ENCODE measurements at regions not wholly inside any gene's neighbourhood (a gene's known extent, or its start where the extent isn't known, plus 50 kb on each side); places are given as distances from the start of the nearest gene placed in this dataset.
A peak's percentile ranks its signal among the peaks of the same experiment; 100 is the strongest.

DNA sequence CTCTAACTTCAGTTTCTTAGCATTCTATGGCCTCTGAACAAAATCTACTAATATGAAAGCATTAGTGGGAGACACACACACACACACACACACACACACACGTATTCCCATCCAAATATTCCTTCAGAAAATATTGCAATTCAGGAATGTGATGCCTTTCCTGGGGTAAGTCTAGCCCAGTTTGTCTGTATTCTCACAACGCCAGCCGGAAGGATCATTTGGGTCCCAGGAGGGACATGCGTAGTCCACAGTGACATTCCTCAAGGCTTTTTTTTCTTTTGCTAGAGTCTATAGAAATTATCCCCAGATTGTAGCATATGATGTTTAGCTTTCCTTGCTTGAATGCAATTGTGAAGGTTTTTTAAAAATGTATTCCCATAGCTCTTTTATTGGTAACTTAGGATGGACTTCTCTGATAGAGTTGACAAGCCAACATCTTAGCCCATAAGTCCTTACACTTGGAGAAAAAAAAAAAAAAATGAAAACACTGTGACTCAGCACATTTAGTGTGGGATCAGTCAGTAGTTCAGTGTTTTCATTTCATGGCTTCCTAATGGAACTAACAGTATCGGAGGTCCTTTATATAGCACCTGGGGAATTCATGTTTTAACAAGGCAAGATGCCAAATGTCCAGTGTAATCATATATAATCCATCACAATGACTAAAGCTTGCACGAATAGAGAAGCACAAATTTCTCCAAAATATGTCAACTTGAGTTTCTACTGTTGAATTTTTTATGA lies 316.5 kb downstream of the DIRAS2 start:
- POLR2A ChIA-PET, result no interaction called here
- H2AFZ ChIP-seq (ENCODE audit: low read depth), result no peak overlapping the region
- CTCF ChIA-PET, result interaction anchor here (1.8 kb wide), 1 partner anchor 18 kb away, joined by 4 read pairs; no protein-coding TSS in a partner anchor
- H3K4me1 ChIP-seq (ENCODE audit: control insufficient read depth in 1 of 2, insufficient read depth in 2 of 2, low read depth in 1 of 2, low read length in 1 of 2), result peaks cover 0 to 6% of the 10 kb centered on the region in 2 experiments; a peak in 1 of 4 replicates
- H3K9me2 ChIP-seq, result no peaks in the 10 kb centered on the region
- no peak overlapping the region for H3K9ac ChIP-seq
- 64% methylated on average over 6 of the region's 6 CpGs for WGBS (ENCODE audit: low lambda C conversion rate)
- H3K79me2 ChIP-seq (ENCODE audit: insufficient read depth), result no peaks in the 10 kb centered on the region
- H4K20me1 ChIP-seq (ENCODE audit: insufficient read depth), result no peaks in the 10 kb centered on the region
- no peak for TF ChIP-seq TAF1 (IDR thresholded peaks at IDR 0.05; ENCODE audit: borderline replicate concordance, low read depth, low read length)
- TF ChIP-seq NFIC (IDR thresholded peaks at IDR 0.05; ENCODE audit: borderline replicate concordance), result no peak
- TF ChIP-seq, protein P1, sequence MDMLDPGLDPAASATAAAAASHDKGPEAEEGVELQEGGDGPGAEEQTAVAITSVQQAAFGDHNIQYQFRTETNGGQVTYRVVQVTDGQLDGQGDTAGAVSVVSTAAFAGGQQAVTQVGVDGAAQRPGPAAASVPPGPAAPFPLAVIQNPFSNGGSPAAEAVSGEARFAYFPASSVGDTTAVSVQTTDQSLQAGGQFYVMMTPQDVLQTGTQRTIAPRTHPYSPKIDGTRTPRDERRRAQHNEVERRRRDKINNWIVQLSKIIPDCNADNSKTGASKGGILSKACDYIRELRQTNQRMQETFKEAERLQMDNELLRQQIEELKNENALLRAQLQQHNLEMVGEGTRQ (IDR thresholded peaks at IDR 0.05; ENCODE audit: borderline replicate concordance, low read depth, low read length), result no peak
- no peak overlapping the region for H3K4me2 ChIP-seq
- DNase-seq, result no peak
- H3K27ac ChIP-seq (ENCODE audit: low read depth in 2 of 2, low read length in 1 of 2), result no peak overlapping the region
- no peaks in the 10 kb centered on the region for H3F3A ChIP-seq (replicated peaks; ENCODE audit: insufficient read depth)
- no peak overlapping the region for H3K4me3 ChIP-seq (ENCODE audit: low read depth in 2 of 2, low read length in 1 of 2)
- H3K9me3 ChIP-seq, result no peaks in the 10 kb centered on the region
- no peaks in the 10 kb centered on the region for H3K27me3 ChIP-seq (ENCODE audit: insufficient read depth)
- no peaks in the 10 kb centered on the region for H3K36me3 ChIP-seq (replicated peaks in 1 of 2; ENCODE audit: control insufficient read depth in 1 of 2, insufficient read depth in 2 of 2, low read length in 1 of 2)

DNA sequence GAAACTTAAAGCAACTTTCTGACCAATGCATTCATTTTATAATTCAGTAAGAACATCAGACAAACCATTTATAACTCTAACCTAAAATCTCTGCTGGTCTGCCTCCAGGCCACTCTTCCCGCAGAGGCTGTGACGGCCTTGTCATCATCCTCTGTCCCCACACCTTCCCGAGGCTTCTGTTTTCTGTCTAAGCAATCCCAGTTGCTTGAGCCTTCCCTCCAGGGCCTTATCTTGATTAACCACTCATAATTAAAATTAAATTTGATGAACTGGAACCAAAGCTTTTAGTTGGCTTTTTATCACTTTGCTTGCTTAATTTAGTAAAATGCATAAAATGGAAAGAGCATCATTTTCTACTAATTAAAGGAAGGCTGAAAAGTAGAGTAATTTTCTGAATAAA lies 312.4 kb downstream of the DIRAS2 start:
- no peaks in the 10 kb centered on the region for H3K27me3 ChIP-seq (ENCODE audit: insufficient read depth)
- no peaks in the 10 kb centered on the region for H3K9me2 ChIP-seq
- TF ChIP-seq TCF12 (IDR thresholded peaks at IDR 0.05), result no peak; the same call in 1 of the 2 replicates
- peak; percentile 83 for TF ChIP-seq GATA2 (CRISPR knock-in tag; IDR thresholded peaks at IDR 0.05)
- peak; percentile 51; the same call in 1 of the 2 replicates for TF ChIP-seq RCOR1 (IDR thresholded peaks at IDR 0.05; ENCODE audit: low read length)
- peak in 1 of 2 experiments; percentile 78; a peak in 2 of 4 replicates for TF ChIP-seq EP300 (IDR thresholded peaks at IDR 0.05; ENCODE audit: borderline replicate concordance in 1 of 2, low read depth in 1 of 2, low read length in 1 of 2)
- ChIA-PET POLR2A (no interaction called here), CTCF (no interaction called here)
- no peak overlapping the region; a peak in 1 of 4 replicates for H3K27ac ChIP-seq (ENCODE audit: low read depth in 2 of 2, low read length in 1 of 2)
- no peaks in the 10 kb centered on the region for H3K9me3 ChIP-seq
- no peaks in the 10 kb centered on the region for H4K20me1 ChIP-seq (ENCODE audit: insufficient read depth)
- peaks cover 0 to 6% of the 10 kb centered on the region in 2 experiments; a peak in 1 of 4 replicates for H3K4me1 ChIP-seq (ENCODE audit: control insufficient read depth in 1 of 2, insufficient read depth in 2 of 2, low read depth in 1 of 2, low read length in 1 of 2)
- H3F3A ChIP-seq (replicated peaks; ENCODE audit: insufficient read depth), result no peaks in the 10 kb centered on the region
- DNase-seq, result peak; percentile 36
- H2AFZ ChIP-seq (ENCODE audit: low read depth), result no peak overlapping the region
- 31% methylated on average over 3 of the region's 3 CpGs for WGBS (ENCODE audit: low lambda C conversion rate)
- H3K36me3 ChIP-seq (replicated peaks in 1 of 2; ENCODE audit: control insufficient read depth in 1 of 2, insufficient read depth in 2 of 2, low read length in 1 of 2), result no peaks in the 10 kb centered on the region
- H3K4me3 ChIP-seq (ENCODE audit: low read depth in 2 of 2, low read length in 1 of 2), result no peak overlapping the region
- no peaks in the 10 kb centered on the region for H3K79me2 ChIP-seq (ENCODE audit: insufficient read depth)
- H3K9ac ChIP-seq, result no peak overlapping the region
- H3K4me2 ChIP-seq, result no peak overlapping the region

DNA sequence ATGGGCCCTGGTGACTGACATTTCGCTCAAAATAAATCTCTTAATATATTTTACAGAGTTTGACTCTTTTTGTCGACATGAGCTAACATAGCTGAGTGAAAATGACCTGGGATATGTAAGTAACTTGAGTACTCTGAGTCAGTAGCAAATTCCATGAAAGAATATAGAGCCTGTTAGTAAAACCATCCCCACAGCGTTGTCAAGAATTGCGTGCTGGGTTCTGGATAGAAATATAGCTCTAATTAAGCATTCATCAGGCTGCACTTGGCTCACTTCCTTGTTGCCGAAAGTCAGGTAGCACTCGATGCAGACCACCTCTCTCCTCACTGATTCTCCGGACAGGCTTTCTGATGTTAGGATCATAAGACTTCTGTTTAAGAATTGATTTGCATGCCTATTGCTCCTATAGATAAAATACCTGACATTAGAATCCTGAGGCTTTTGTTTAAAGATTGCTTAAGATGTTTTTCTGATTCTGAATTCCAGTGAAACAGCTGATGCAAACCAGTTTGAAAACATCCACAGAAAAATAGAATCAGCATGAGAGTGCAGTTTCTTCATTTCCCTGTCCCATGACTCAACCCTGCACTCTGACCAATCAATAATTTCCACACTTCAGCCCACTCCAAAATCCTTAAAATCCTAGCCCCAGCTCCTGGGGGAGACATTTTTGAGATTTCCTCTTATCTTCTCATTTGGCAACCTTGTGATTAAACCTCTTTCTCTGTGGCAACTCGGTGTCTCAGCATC lies 310.6 kb downstream of the DIRAS2 start:
- no peak overlapping the region for H2AFZ ChIP-seq (ENCODE audit: low read depth)
- H3K27ac ChIP-seq (ENCODE audit: low read depth in 2 of 2, low read length in 1 of 2), result no peak overlapping the region
- no peaks in the 10 kb centered on the region for H3F3A ChIP-seq (replicated peaks; ENCODE audit: insufficient read depth)
- H3K4me3 ChIP-seq (ENCODE audit: low read depth in 2 of 2, low read length in 1 of 2), result no peak overlapping the region
- DNase-seq, result no peak
- no peaks in the 10 kb centered on the region; the same call in 1 of the 2 replicates for H3K9me2 ChIP-seq
- H3K79me2 ChIP-seq (ENCODE audit: insufficient read depth), result no peaks in the 10 kb centered on the region
- no peaks in the 10 kb centered on the region for H3K36me3 ChIP-seq (replicated peaks in 1 of 2; ENCODE audit: control insufficient read depth in 1 of 2, insufficient read depth in 2 of 2, low read length in 1 of 2)
- H3K27me3 ChIP-seq (ENCODE audit: insufficient read depth), result no peaks in the 10 kb centered on the region
- H3K4me1 ChIP-seq (ENCODE audit: control insufficient read depth in 1 of 2, insufficient read depth in 2 of 2, low read depth in 1 of 2, low read length in 1 of 2), result peaks cover 0 to 6% of the 10 kb centered on the region in 2 experiments; a peak in 1 of 4 replicates
- H3K4me2 ChIP-seq, result no peak overlapping the region
- no peak overlapping the region for H3K9ac ChIP-seq
- no peaks in the 10 kb centered on the region for H4K20me1 ChIP-seq (ENCODE audit: insufficient read depth)
- H3K9me3 ChIP-seq, result no peaks in the 10 kb centered on the region
- ChIA-PET CTCF (interaction anchor here (0.9 to 1.3 kb wide), 3 partner anchors 8 to 311 kb away, joined by 3 to 4 read pairs (median 3); partner anchors contain the start of gene DIRAS2), POLR2A (no interaction called here)
- 53% methylated on average over 8 of the region's 8 CpGs for WGBS (ENCODE audit: low lambda C conversion rate)
- TF ChIP-seq, protein P2, sequence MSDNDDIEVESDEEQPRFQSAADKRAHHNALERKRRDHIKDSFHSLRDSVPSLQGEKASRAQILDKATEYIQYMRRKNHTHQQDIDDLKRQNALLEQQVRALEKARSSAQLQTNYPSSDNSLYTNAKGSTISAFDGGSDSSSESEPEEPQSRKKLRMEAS (IDR thresholded peaks at IDR 0.05; ENCODE audit: low read depth), result no peak
- TF ChIP-seq, protein P3, sequence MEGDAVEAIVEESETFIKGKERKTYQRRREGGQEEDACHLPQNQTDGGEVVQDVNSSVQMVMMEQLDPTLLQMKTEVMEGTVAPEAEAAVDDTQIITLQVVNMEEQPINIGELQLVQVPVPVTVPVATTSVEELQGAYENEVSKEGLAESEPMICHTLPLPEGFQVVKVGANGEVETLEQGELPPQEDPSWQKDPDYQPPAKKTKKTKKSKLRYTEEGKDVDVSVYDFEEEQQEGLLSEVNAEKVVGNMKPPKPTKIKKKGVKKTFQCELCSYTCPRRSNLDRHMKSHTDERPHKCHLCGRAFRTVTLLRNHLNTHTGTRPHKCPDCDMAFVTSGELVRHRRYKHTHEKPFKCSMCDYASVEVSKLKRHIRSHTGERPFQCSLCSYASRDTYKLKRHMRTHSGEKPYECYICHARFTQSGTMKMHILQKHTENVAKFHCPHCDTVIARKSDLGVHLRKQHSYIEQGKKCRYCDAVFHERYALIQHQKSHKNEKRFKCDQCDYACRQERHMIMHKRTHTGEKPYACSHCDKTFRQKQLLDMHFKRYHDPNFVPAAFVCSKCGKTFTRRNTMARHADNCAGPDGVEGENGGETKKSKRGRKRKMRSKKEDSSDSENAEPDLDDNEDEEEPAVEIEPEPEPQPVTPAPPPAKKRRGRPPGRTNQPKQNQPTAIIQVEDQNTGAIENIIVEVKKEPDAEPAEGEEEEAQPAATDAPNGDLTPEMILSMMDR (IDR thresholded peaks at IDR 0.05), result no peak
- no peak for TF ChIP-seq JUND (IDR thresholded peaks at IDR 0.05)
- TF ChIP-seq RXRA (IDR thresholded peaks at IDR 0.05; ENCODE audit: borderline replicate concordance, low read depth), result no peak
- TF ChIP-seq RAD21 (IDR thresholded peaks at IDR 0.05; ENCODE audit: low read length), result no peak
- TF ChIP-seq, protein P4, sequence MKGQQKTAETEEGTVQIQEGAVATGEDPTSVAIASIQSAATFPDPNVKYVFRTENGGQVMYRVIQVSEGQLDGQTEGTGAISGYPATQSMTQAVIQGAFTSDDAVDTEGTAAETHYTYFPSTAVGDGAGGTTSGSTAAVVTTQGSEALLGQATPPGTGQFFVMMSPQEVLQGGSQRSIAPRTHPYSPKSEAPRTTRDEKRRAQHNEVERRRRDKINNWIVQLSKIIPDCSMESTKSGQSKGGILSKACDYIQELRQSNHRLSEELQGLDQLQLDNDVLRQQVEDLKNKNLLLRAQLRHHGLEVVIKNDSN (IDR thresholded peaks at IDR 0.05; ENCODE audit: borderline replicate concordance, low read depth), result no peak
- TF ChIP-seq, protein P5, sequence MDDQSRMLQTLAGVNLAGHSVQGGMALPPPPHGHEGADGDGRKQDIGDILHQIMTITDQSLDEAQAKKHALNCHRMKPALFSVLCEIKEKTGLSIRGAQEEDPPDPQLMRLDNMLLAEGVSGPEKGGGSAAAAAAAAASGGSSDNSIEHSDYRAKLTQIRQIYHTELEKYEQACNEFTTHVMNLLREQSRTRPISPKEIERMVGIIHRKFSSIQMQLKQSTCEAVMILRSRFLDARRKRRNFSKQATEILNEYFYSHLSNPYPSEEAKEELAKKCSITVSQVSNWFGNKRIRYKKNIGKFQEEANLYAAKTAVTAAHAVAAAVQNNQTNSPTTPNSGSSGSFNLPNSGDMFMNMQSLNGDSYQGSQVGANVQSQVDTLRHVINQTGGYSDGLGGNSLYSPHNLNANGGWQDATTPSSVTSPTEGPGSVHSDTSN (IDR thresholded peaks at IDR 0.05), result no peak
- no peak for TF ChIP-seq RFX5 (IDR thresholded peaks at IDR 0.05; ENCODE audit: low read length)
- TF ChIP-seq FOXJ3 (CRISPR knock-in tag; IDR thresholded peaks at IDR 0.05), result no peak

Measured in SK-N-SH (cell line).